HEK293T (cell line): ENCODE measurements at regions not wholly inside any gene's neighbourhood (a gene's known extent, or its start where the extent isn't known, plus 50 kb on each side); places are given as distances from the start of the nearest gene placed in this dataset.

ENCODE experiments used
- FOXK2 ChIP-seq: fragments of 450-650 bp; IDR thresholded peaks from 2 replicates; pipeline ENCODE4 v1.6.1; 2016; ENCODE audit warnings: mild to moderate bottlenecking
- TARDBP ChIP-seq: fragments of 450-650 bp; IDR thresholded peaks from 2 replicates; pipeline ENCODE4 v1.6.1; 2016

GRCh38 chr1:198927129-198927528 lies 288.3 kb downstream of the PTPRC start:
- TF ChIP-seq FOXK2 = no peak
- TF ChIP-seq TARDBP = no peak
